ENCODE measurements at regions not wholly inside any gene's neighbourhood (a gene's known extent, or its start where the extent isn't known, plus 50 kb on each side); places are given as distances from the start of the nearest gene placed in this dataset.

DNA sequence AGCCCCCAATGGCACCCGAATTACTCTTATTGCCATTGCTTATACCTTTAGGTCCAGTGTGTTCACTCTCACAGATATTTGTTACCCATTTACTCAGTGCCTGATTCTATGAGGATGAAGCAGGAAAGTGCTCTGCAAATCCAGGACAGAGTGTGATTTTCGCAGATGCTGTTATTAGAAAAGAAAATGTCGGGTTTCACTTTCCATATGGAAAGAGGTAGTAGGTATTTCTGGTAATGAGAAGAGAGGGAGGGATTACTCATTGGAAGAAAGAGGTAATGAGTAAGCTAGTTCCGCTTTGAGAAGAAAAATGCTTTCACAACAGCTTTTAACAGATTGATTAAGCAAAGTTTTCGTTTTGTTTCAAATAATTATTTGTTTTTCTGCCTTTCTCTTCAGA lies 336.3 kb upstream of the CFAP20DC start (continued):
- TF ChIP-seq, protein P1, sequence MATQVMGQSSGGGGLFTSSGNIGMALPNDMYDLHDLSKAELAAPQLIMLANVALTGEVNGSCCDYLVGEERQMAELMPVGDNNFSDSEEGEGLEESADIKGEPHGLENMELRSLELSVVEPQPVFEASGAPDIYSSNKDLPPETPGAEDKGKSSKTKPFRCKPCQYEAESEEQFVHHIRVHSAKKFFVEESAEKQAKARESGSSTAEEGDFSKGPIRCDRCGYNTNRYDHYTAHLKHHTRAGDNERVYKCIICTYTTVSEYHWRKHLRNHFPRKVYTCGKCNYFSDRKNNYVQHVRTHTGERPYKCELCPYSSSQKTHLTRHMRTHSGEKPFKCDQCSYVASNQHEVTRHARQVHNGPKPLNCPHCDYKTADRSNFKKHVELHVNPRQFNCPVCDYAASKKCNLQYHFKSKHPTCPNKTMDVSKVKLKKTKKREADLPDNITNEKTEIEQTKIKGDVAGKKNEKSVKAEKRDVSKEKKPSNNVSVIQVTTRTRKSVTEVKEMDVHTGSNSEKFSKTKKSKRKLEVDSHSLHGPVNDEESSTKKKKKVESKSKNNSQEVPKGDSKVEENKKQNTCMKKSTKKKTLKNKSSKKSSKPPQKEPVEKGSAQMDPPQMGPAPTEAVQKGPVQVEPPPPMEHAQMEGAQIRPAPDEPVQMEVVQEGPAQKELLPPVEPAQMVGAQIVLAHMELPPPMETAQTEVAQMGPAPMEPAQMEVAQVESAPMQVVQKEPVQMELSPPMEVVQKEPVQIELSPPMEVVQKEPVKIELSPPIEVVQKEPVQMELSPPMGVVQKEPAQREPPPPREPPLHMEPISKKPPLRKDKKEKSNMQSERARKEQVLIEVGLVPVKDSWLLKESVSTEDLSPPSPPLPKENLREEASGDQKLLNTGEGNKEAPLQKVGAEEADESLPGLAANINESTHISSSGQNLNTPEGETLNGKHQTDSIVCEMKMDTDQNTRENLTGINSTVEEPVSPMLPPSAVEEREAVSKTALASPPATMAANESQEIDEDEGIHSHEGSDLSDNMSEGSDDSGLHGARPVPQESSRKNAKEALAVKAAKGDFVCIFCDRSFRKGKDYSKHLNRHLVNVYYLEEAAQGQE (IDR thresholded peaks at IDR 0.05; ENCODE audit: unreplicated experiment), result no peak

DNA sequence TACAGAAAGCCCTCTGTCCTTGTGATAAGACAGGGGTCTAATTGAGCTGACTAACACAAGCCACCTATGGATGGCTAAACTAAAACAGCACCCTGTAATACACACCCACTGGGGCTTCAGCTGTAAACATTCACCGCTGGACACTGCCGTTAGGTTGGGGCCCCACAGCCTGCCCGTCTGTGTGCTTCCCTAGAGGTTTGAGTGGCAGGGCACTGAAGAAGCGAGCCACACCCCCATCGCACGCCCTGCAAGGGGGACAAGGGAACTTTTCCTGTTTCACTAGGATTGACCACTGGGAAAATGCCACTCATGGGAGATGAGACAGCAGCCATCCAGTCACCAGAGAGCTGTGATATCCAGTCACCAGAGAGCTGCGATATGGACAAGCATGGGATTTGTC lies 335.7 kb upstream of the CFAP20DC start:
- no peak overlapping the region for H3K27ac ChIP-seq (ENCODE audit: low read depth)
- DNase-seq (ENCODE audit: low spot score) (no peak), ATAC-seq (no peak)
- H3K27me3 ChIP-seq (ENCODE audit: insufficient read depth), result no peaks in the 10 kb centered on the region
- H3K27me3 Mint-ChIP-seq (ENCODE audit: insufficient read depth, low read depth, poor library complexity), result peaks cover 1% of the 10 kb centered on the region
- no peaks in the 10 kb centered on the region for H3F3A ChIP-seq (replicated peaks; ENCODE audit: low read depth)
- H3K4me1 Mint-ChIP-seq, result no peaks in the 10 kb centered on the region
- no peaks in the 10 kb centered on the region for H3K36me3 Mint-ChIP-seq (ENCODE audit: low read depth)
- no peak overlapping the region for H3K4me2 ChIP-seq
- H3K4me1 ChIP-seq (ENCODE audit: insufficient read depth), result no peaks in the 10 kb centered on the region
- H3K36me3 ChIP-seq (ENCODE audit: insufficient read depth), result no peaks in the 10 kb centered on the region
- no peak overlapping the region for H3K4me3 ChIP-seq
- H3K9me3 Mint-ChIP-seq, result no peaks in the 10 kb centered on the region
- H3K9me2 ChIP-seq (ENCODE audit: insufficient read depth), result 0 out of 2 replicates have a peak, but pooled peaks cover 6% of the 10 kb centered on the region
- no peak overlapping the region; the same call in 1 of the 2 replicates for H2AFZ ChIP-seq
- peak overlapping the region; percentile 65; the same call in 1 of the 2 replicates for H3K27ac Mint-ChIP-seq
- no peaks in the 10 kb centered on the region for H4K20me1 ChIP-seq (replicated peaks; ENCODE audit: insufficient read depth)
- no peaks in the 10 kb centered on the region for H3K79me2 ChIP-seq (replicated peaks; ENCODE audit: insufficient read depth)
- no peak overlapping the region for H3K4me3 Mint-ChIP-seq
- TF ChIP-seq, protein P1 (IDR thresholded peaks at IDR 0.05; ENCODE audit: unreplicated experiment), result no peak
- TF ChIP-seq ZNF114 (CRISPR knock-in tag; IDR thresholded peaks at IDR 0.05), result no peak
- TF ChIP-seq, protein P2, sequence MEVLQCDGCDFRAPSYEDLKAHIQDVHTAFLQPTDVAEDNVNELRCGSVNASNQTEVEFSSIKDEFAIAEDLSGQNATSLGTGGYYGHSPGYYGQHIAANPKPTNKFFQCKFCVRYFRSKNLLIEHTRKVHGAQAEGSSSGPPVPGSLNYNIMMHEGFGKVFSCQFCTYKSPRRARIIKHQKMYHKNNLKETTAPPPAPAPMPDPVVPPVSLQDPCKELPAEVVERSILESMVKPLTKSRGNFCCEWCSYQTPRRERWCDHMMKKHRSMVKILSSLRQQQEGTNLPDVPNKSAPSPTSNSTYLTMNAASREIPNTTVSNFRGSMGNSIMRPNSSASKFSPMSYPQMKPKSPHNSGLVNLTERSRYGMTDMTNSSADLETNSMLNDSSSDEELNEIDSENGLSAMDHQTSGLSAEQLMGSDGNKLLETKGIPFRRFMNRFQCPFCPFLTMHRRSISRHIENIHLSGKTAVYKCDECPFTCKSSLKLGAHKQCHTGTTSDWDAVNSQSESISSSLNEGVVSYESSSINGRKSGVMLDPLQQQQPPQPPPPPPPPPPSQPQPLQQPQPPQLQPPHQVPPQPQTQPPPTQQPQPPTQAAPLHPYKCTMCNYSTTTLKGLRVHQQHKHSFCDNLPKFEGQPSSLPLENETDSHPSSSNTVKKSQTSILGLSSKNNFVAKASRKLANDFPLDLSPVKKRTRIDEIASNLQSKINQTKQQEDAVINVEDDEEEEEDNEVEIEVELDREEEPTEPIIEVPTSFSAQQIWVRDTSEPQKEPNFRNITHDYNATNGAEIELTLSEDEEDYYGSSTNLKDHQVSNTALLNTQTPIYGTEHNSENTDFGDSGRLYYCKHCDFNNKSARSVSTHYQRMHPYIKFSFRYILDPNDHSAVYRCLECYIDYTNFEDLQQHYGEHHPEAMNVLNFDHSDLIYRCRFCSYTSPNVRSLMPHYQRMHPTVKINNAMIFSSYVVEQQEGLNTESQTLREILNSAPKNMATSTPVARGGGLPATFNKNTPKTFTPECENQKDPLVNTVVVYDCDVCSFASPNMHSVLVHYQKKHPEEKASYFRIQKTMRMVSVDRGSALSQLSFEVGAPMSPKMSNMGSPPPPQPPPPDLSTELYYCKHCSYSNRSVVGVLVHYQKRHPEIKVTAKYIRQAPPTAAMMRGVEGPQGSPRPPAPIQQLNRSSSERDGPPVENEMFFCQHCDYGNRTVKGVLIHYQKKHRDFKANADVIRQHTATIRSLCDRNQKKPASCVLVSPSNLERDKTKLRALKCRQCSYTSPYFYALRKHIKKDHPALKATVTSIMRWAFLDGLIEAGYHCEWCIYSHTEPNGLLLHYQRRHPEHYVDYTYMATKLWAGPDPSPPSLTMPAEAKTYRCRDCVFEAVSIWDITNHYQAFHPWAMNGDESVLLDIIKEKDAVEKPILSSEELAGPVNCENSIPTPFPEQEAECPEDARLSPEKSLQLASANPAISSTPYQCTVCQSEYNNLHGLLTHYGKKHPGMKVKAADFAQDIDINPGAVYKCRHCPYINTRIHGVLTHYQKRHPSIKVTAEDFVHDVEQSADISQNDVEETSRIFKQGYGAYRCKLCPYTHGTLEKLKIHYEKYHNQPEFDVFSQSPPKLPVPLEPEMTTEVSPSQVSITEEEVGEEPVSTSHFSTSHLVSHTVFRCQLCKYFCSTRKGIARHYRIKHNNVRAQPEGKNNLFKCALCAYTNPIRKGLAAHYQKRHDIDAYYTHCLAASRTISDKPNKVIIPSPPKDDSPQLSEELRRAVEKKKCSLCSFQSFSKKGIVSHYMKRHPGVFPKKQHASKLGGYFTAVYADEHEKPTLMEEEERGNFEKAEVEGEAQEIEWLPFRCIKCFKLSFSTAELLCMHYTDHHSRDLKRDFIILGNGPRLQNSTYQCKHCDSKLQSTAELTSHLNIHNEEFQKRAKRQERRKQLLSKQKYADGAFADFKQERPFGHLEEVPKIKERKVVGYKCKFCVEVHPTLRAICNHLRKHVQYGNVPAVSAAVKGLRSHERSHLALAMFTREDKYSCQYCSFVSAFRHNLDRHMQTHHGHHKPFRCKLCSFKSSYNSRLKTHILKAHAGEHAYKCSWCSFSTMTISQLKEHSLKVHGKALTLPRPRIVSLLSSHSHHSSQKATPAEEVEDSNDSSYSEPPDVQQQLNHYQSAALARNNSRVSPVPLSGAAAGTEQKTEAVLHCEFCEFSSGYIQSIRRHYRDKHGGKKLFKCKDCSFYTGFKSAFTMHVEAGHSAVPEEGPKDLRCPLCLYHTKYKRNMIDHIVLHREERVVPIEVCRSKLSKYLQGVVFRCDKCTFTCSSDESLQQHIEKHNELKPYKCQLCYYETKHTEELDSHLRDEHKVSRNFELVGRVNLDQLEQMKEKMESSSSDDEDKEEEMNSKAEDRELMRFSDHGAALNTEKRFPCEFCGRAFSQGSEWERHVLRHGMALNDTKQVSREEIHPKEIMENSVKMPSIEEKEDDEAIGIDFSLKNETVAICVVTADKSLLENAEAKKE (CRISPR knock-in tag; IDR thresholded peaks at IDR 0.05), result no peak
- no peak for TF ChIP-seq NANOG (IDR thresholded peaks at IDR 0.05; ENCODE audit: borderline replicate concordance)
- TF ChIP-seq, protein P3, sequence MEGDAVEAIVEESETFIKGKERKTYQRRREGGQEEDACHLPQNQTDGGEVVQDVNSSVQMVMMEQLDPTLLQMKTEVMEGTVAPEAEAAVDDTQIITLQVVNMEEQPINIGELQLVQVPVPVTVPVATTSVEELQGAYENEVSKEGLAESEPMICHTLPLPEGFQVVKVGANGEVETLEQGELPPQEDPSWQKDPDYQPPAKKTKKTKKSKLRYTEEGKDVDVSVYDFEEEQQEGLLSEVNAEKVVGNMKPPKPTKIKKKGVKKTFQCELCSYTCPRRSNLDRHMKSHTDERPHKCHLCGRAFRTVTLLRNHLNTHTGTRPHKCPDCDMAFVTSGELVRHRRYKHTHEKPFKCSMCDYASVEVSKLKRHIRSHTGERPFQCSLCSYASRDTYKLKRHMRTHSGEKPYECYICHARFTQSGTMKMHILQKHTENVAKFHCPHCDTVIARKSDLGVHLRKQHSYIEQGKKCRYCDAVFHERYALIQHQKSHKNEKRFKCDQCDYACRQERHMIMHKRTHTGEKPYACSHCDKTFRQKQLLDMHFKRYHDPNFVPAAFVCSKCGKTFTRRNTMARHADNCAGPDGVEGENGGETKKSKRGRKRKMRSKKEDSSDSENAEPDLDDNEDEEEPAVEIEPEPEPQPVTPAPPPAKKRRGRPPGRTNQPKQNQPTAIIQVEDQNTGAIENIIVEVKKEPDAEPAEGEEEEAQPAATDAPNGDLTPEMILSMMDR (conservative IDR thresholded peaks at IDR 0.05; ENCODE audit: low read depth in 2 of 2), result no peak
- no peak for TF ChIP-seq EZH2phosphoT487 (IDR thresholded peaks at IDR 0.05; ENCODE audit: unreplicated experiment)
- TF ChIP-seq EZH2 (IDR thresholded peaks at IDR 0.05; ENCODE audit: low read depth, unreplicated experiment), result no peak
- no peak for TF ChIP-seq JUNB (IDR thresholded peaks at IDR 0.05; ENCODE audit: unreplicated experiment)
- TF ChIP-seq STAT1 (IDR thresholded peaks at IDR 0.05; ENCODE audit: unreplicated experiment), result no peak
- no peak for TF ChIP-seq ZNF331 (CRISPR knock-in tag; IDR thresholded peaks at IDR 0.05; ENCODE audit: low read depth)
